Thoracic aorta (tissue), 2 donors: ENCODE measurements at regions not wholly inside any gene's neighbourhood (a gene's known extent, or its start where the extent isn't known, plus 50 kb on each side); places are given as distances from the start of the nearest gene placed in this dataset.

Experiments
- ATAC-seq: fragments of 150-250 bp; one replicate; pipeline ENCODE4 v1.8.0; 2017; ENCODE audit warnings: low read depth; ENCODE audit not compliant: insufficient number of reproducible peaks, low FRiP score
- DNase-seq: peaks from one replicate; pipeline ENCODE4 v3.0.0-alpha.2; 2020; ENCODE audit warnings: low spot score
- H3K27ac ChIP-seq, 2 donors: fragments of 200-600 bp; sonication (generic); 1 replicate in 1 of 2; 2 replicates in 1 of 2; pipeline ENCODE4 v1.5.1; 2016; ENCODE audit warnings: mild to moderate bottlenecking in 2 of 2, moderate library complexity in 2 of 2
- H3K27me3 ChIP-seq: fragments of 200-600 bp; sonication (generic); replicated peaks from 2 replicates; pipeline ENCODE4 v1.6.0; 2016; ENCODE audit warnings: mild to moderate bottlenecking; ENCODE audit not compliant: insufficient read depth
- H3K36me3 ChIP-seq: fragments of 200-600 bp; sonication (generic); one replicate; pipeline ENCODE4 v1.5.1; 2016
- H3K4me1 ChIP-seq, 2 donors: fragments of 200-600 bp; sonication (generic); 1 replicate in 1 of 2; 2 replicates in 1 of 2; pipeline versions ENCODE4 v1.5.1 to v1.6.0; 2016; ENCODE audit warnings: low read depth in 2 of 2, mild to moderate bottlenecking in 1 of 2; ENCODE audit not compliant: control insufficient read depth in 1 of 2
- H3K4me3 ChIP-seq: fragments of 200-600 bp; sonication (generic); 2 replicates; pipeline ENCODE4 v1.5.1; 2016; ENCODE audit warnings: mild to moderate bottlenecking
- H3K9me3 ChIP-seq: fragments of 200-600 bp; sonication (generic); 2 replicates; pipeline ENCODE4 v1.5.1; 2016
- CTCF ChIP-seq: fragments of 200-600 bp; sonication (generic); IDR thresholded peaks from one replicate; pipeline ENCODE4 v1.5.1; 2019; ENCODE audit warnings: antibody characterized with exemption

GRCh38 chr7:47635091-47636080, 53.5 kb upstream of the TNS3 start:
- H3K4me3 ChIP-seq, result peak overlapping the region; percentile 37
- no peaks in the 10 kb centered on the region for H3K9me3 ChIP-seq
- no peaks in the 10 kb centered on the region for H3K27me3 ChIP-seq
- H3K27ac ChIP-seq, result peak overlapping the region; percentile 85 to 88
- no peaks in the 10 kb centered on the region for H3K36me3 ChIP-seq
- TF ChIP-seq CTCF, result no peak
- ATAC-seq (no peak), DNase-seq (no peak)
- peaks cover 28 to 65% of the 10 kb centered on the region in 2 donors for H3K4me1 ChIP-seq

DNA sequence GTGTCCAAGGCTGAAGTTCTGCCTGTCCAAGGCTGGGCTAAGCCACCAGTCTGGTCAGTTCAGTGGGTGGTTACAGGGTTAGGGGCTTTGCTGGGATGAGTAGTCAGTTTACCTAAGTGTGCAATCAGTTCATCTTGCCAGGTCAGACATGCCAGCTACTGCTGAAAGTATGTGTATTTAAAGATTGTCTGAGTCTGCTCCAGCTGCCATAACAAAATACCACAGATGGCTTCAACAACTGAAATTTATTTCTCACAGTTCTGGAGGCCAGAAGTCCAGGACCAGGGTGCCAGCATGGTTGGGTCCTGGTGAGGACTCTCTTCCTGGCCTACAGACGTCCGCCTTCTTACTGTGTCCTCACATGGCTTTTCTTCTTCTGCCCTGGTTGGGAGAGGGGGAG, 52.4 kb upstream of the TNS3 start:
- DNase-seq, result no peak
- H3K27ac ChIP-seq, result no peak overlapping the region

GRCh38 chr7:47633134-47633533, 51.2 kb upstream of the TNS3 start:
- H3K4me1 ChIP-seq, result peaks cover 24 to 43% of the 10 kb centered on the region in 2 donors
- H3K9me3 ChIP-seq, result no peaks in the 10 kb centered on the region
- no peak overlapping the region for H3K4me3 ChIP-seq
- H3K27ac ChIP-seq, result no peak overlapping the region
- H3K27me3 ChIP-seq, result no peaks in the 10 kb centered on the region
- no peak for TF ChIP-seq CTCF
- ATAC-seq (no peak), DNase-seq (no peak)
- no peaks in the 10 kb centered on the region for H3K36me3 ChIP-seq

More for the DNA sequence above, 52.4 kb upstream of the TNS3 start:
- Histone ChIP-seq H3K4me3 (no peak overlapping the region), H3K27me3 (no peaks in the 10 kb centered on the region), H3K36me3 (no peaks in the 10 kb centered on the region), H3K4me1 (peaks cover 28 to 54% of the 10 kb centered on the region in 2 donors), H3K9me3 (no peaks in the 10 kb centered on the region)
- no peak for TF ChIP-seq CTCF
- no peak for ATAC-seq
